CD4-positive, alpha-beta T cell treated with Interleukin-10 for 1 hour (primary cell): ENCODE measurements at regions not wholly inside any gene's neighbourhood (a gene's known extent, or its start where the extent isn't known, plus 50 kb on each side); places are given as distances from the start of the nearest gene placed in this dataset.
"Not testable (repeated sequence)": the region's sequence is repeated elsewhere in the genome, so short reads cannot be mapped to it uniquely, and the experiment has no call there.

ENCODE experiments used
- DNase-seq: peaks from one replicate; pipeline ENCODE4 v3.0.0-alpha.2; 2020

DNA sequence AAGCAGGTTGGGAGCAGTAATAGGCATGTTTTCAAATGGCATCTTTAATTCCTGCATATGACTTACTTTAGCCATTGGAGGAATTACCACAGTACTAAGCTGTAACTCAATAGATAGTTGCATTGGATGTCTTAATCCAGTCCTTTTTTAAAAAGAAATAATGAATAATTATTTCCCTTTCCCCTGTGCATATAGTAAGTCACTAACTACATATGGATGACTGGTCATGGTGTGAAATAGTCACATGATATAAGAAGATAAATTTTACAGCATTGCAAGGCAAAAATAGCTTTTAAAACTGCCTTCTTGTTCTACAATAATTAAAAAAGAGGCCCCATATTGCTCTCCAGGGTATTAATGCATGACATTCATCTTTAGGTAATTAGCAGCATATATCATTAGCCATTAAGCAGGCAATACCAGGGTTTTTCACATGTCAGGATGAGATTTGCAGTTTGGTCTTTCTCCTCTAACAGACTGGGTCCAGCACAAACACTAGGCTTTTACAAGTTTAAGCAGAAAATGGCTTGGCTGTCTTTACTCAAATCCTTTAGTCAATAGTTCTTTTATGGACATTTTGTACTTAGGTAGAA lies 606.4 kb upstream of the RORB start:
- no peak for DNase-seq

DNA sequence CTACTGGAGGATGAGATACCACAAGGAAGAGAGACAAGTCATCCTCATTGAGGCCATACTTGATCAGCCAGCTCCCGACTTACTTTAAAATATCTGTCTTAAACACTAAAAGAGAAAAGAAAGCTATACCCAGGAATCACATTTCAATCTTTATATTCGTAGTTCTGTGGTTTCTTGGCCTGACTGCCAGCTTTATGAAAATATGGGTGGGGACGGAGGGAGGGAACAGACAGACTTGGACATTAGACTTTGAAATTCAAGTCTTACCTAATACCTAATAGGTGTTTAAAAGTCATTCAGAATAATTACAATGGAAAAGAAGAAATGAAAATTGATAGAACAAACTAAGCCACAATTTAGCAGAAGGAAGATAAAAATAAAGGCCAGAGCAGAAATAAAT lies 604.8 kb upstream of the RORB start:
- no peak for DNase-seq

DNA sequence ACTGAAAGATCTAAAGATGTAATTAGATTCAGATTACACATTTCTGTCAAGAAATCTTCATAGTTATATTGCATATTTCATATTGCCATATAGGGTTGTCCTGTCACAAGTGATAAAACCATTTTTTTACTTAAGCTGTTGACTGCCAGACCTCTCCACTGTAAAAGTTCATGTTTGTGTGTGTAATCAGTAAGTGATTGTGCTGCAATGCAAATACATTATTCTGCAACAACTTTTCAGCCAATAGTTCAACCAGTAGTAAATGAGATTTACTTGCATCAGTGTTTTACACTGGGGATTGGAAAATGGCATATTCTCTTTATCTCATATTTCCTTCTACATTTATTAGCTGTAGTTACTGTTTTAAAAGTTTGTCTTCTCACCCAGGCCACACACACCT lies 603.9 kb upstream of the RORB start:
- no peak for DNase-seq

DNA sequence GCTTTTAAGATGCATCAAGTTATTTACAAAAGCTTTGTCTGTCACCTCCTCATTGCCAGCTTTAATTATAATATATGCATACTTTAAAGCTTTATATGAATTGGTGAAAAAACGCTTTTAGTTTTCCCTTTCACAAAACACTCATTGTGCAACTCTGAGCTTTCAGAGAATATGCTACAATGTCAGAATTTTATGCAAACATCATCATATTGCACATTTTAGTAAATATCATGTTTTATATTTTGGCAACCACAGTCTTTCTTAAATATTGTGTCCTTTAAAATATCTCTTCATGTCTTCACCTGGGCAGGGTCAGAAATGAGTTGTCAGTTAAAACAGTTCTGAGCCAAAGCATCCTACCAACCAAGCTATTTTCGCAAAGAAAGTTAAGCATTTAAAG lies 601.1 kb upstream of the RORB start:
- DNase-seq: no peak

GRCh38 chr9:73906671-73907070 lies 590.5 kb upstream of the RORB start:
- no peak for DNase-seq

DNA sequence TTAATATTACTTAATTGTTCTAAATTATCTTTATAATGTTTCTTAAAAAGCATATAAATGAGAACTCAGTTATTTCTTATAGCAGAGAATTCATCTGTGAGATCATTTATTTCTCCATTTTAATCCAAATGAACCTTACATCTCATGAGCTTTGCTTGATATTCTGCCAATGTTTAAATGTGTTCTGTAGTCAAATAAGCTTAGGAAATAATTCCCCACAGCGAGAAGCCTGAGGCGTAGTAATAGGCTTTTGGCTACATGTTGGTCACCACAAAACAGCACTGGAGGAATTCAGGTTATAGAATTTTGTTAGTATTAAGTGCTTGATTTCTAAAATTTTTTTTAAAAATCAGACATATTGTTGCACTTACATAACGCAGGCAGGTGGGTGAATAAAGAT lies 585.3 kb upstream of the RORB start:
- DNase-seq: no peak

DNA sequence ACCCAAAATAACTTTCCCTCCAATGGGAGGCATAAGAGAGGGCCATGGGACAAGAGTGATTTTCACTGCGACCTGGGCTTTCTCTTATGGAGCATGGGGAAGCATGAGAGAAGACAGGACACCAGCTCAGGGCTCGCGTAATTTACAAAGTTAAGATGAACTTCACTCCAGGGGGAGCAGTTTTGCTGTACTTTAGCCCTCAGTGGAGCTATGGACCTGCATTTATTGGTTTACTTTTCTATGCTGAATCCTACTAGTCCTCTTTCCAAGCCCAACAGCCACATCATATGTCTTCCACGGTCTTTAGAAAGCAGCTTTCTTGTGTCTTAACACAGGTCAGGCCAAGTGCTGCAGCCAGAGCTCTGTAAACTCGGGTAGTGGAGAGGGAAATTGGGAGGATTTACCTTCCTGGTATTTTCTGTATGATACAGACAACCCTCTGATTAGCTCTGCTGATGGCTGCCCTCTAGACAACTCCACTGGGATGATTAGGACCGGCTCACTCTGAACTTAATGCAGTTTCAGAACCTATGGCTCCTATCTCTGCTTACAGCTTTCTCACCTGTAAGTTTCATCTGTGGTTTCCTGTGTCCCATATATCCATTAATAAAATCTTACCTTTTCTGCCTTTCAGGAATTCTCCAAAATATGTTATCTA lies 581.0 kb upstream of the RORB start:
- DNase-seq: no peak

DNA sequence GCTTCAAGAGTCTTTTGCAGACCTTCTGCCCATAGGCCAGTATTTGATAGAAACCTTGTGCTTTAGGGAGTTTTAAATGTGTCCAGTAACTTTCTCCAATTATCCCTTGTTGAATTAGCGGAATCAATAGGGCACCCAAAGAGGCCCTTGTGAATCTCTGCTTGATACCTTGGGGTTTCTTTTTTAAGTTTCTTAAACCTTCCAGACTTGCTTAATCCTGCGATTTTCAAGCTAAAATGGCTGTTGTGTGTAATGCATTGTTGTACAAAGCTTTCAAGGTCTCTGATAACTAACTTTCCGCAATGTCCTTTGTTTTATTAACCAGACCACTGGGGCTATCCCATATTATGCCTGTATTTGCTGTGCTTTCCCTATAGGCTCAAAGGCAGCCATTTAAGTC lies 577.4 kb upstream of the RORB start:
- DNase-seq: no peak

DNA sequence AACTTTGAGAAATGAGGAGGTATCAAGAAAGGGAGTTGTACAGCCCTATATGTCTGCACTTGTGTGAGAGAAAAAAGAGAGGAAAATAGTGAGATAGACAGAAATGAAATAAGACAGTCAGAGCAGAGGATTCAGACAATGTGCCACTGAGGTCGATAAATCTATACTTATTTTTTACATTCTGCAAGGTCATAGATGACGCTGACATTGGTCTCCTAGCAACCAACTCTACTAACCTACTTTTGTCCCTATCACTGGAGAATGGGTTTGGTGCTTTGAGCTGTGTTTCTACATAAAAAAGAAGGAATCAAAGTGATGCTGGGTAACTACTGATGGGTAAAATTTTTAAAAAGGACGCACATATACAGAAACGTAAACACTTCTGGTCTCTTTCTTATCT lies 573.3 kb upstream of the RORB start:
- DNase-seq: no peak

DNA sequence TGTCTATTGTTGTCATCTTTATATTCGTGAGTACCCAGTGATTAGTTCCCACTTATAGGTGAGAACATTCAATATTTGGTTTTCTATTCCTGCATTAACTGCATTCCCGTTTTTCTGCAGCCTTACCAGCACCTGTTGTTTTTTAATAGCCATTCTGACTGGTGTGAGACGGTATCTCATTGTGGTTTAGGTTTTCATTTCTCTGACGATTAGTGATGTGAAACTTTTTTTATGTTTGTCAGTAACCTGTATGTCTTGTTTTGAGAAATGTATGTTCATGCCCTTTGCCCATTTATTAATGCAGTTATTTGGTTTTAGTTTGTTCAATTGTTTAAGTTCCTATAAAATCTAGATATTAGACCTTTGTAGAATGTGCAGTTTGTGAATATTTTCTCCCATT lies 546.0 kb upstream of the RORB start:
- DNase-seq: no peak

- DNase-seq: no peak
Observed at GRCh38 chr9:73962792-73963191, 534.3 kb upstream of the RORB start.

- no peak for DNase-seq
Observed at GRCh38 chr9:73969936-73970335, 527.2 kb upstream of the RORB start.

DNA sequence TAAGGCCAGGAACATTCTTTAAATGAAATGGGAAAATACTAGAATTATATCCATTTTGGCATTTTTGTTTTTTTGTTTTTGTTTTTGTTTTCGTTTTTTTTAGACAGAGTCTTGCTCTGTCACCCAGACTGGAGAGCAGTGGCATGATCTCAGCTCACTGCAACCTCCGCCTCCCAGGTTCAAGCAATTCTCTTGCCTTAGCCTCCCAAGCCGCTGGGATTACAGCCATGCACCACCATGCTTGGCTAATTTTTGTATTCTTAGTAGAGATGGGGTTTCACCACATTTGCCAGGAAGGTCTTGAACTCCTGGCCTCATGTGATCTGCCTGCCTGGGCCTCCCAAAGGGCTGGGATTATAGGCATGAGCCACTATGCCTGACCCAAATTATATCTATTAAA lies 520.7 kb upstream of the RORB start:
- DNase-seq: not testable (repeated sequence)

GRCh38 chr9:73979894-73980264 lies 517.3 kb upstream of the RORB start:
- DNase-seq: no peak

DNA sequence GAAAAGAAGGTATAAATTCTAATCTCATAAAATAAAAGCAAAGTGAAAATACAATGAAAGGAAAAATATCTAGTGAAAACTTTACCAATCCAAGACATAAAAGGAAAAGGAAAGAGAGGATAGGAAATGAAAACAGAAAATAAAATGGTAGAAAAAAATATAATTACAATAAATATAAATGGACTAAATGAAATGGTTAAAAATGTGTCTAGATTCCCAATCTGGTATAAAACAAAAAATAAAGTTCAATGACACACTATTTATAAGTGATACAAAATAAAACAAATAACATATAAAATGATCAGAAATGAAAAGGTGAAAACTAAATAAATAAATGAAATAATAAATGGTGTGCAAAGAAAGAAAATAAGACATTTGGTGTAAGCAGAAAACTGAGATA lies 516.4 kb upstream of the RORB start:
- no peak for DNase-seq

DNA sequence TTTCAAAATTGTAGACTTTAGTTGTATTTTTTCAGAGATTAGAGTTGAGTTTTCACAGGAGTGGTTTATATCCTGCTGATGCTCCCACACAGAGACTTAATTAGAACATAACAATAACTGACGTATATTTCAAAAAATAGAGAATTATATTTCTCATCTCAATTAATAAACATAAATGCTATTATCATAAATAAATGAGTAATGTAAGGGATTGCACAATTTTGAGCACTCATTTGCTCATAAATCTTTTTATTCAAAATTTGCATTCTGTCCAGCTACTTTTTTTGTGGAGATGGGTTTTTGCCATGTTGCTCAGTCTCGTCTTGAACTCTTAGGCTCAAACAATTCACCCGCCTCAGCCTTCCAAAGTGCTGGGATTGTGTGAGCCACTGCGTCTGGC lies 515.7 kb upstream of the RORB start:
- no peak for DNase-seq

- no peak for DNase-seq
Observed at GRCh38 chr9:73995836-73996235, 501.3 kb upstream of the RORB start.

- DNase-seq: no peak
Observed at GRCh38 chr9:73996844-73997243, 500.3 kb upstream of the RORB start.

GRCh38 chr9:74001382-74001781 lies 495.8 kb upstream of the RORB start:
- no peak for DNase-seq

- no peak for DNase-seq
Observed at GRCh38 chr9:74006935-74007334, 490.2 kb upstream of the RORB start.

- DNase-seq: no peak
Observed at GRCh38 chr9:74007833-74008232, 489.3 kb upstream of the RORB start.

GRCh38 chr9:74016004-74016403 lies 481.1 kb upstream of the RORB start:
- DNase-seq: no peak

GRCh38 chr9:74025402-74025925 lies 471.7 kb upstream of the RORB start:
- DNase-seq: no peak

DNA sequence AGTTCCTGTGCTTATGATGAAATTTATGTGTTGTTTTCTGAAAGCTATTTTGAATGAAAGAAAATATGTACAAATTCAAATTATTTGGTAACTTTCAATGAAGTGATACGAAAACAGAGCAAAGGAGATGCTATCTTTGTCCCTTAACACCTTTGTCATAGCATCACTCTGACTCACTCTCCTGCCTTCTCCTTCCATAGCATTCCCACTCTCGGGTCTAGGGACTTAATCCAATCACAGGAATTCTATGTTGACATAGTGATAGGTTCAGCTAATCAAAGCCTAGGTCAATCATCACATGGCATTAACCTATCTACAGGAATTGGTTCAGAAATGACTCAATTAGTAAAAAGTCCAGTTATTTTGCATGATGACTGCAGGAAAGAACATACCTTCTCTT lies 464.7 kb upstream of the RORB start:
- no peak for DNase-seq

DNA sequence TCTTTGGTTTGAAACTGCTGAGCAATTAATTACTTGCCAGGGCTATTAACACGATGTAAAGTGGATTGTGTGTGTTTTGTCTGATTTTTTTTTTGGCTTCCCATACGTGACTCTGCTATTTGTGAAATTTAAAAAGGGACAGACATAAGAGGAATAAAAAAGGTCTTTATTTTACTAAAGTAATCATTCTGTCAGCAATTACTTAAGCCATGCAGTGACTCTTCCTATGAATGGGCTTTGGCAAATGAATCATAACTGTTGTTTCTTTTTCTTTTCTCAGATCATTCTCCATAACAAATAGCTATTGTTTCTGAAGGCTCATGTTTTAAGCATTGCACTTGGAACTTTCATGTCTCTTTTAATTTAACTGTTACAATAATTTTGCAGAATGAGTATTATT lies 461.3 kb upstream of the RORB start:
- no peak for DNase-seq
